ENCODE measurements at regions not wholly inside any gene's neighbourhood (a gene's known extent, or its start where the extent isn't known, plus 50 kb on each side); places are given as distances from the start of the nearest gene placed in this dataset.

GRCh38 chr1:37362594-37363385 lies 111.6 kb upstream of the ZC3H12A start:
- TF ChIP-seq CTCF (IDR thresholded peaks at IDR 0.05; ENCODE audit: poor library complexity) (no peak), EZH2phosphoT487 (IDR thresholded peaks at IDR 0.05; ENCODE audit: low read depth, severe bottlenecking, unreplicated experiment) (no peak), EZH2 (IDR thresholded peaks at IDR 0.05; ENCODE audit: borderline replicate concordance) (no peak)

Measured in hepatocyte (in vitro differentiated cells).